Fibroblast of upper back skin (primary cell): ENCODE measurements at regions not wholly inside any gene's neighbourhood (a gene's known extent, or its start where the extent isn't known, plus 50 kb on each side); places are given as distances from the start of the nearest gene placed in this dataset.
"Not testable (repeated sequence)": the region's sequence is repeated elsewhere in the genome, so short reads cannot be mapped to it uniquely, and the experiment has no call there.

Source experiments
- DNase-seq: peaks from one replicate; pipeline ENCODE4 v3.0.0-alpha.2; 2013

- DNase-seq: no peak
These were observed 107.7 kb downstream of the RAP2B start for GRCh38 chr3:153269730-153270129.

GRCh38 chr3:153273217-153273616 lies 111.2 kb downstream of the RAP2B start:
- DNase-seq: no peak

- DNase-seq: peak; percentile 75
These were observed 111.9 kb downstream of the RAP2B start for GRCh38 chr3:153273767-153274435.

GRCh38 chr3:153274561-153274960 lies 112.5 kb downstream of the RAP2B start:
- peak; percentile 31 for DNase-seq

GRCh38 chr3:153275514-153275913 lies 113.5 kb downstream of the RAP2B start:
- no peak for DNase-seq

GRCh38 chr3:153277029-153277428 lies 115.0 kb downstream of the RAP2B start:
- peak; percentile 87 for DNase-seq

- not testable (repeated sequence) for DNase-seq
These were observed 119.4 kb downstream of the RAP2B start for GRCh38 chr3:153281236-153281997.

GRCh38 chr3:153282355-153282754 lies 120.3 kb downstream of the RAP2B start:
- no peak for DNase-seq

GRCh38 chr3:153284282-153284938 lies 122.4 kb downstream of the RAP2B start:
- DNase-seq: peak; percentile 92

GRCh38 chr3:153285194-153285641 lies 123.2 kb downstream of the RAP2B start:
- DNase-seq: peak; percentile 45

- DNase-seq: no peak
These were observed 124.0 kb downstream of the RAP2B start for GRCh38 chr3:153285982-153286381.

GRCh38 chr3:153287017-153287416 lies 125.0 kb downstream of the RAP2B start:
- no peak for DNase-seq

GRCh38 chr3:153289334-153289808 lies 127.3 kb downstream of the RAP2B start:
- DNase-seq: no peak

GRCh38 chr3:153290268-153291015 lies 128.4 kb downstream of the RAP2B start:
- no peak for DNase-seq

GRCh38 chr3:153291059-153291685 lies 129.1 kb downstream of the RAP2B start:
- peak; percentile 42 for DNase-seq

GRCh38 chr3:153293265-153293664 lies 131.2 kb downstream of the RAP2B start:
- DNase-seq: no peak

- DNase-seq: no peak
These were observed 133.9 kb downstream of the RAP2B start for GRCh38 chr3:153295901-153296300.

GRCh38 chr3:153305189-153305588 lies 143.2 kb downstream of the RAP2B start:
- DNase-seq: no peak

GRCh38 chr3:153311541-153311940 lies 149.5 kb downstream of the RAP2B start:
- peak; percentile 18 for DNase-seq

GRCh38 chr3:153313302-153313965 lies 151.4 kb downstream of the RAP2B start:
- DNase-seq: peak; percentile 24

GRCh38 chr3:153314038-153314437 lies 152.0 kb downstream of the RAP2B start:
- DNase-seq: no peak

- peak; percentile 50 for DNase-seq
These were observed 153.8 kb downstream of the RAP2B start for GRCh38 chr3:153315781-153316180.
